Ishikawa (cell line): ENCODE measurements at regions not wholly inside any gene's neighbourhood (a gene's known extent, or its start where the extent isn't known, plus 50 kb on each side); places are given as distances from the start of the nearest gene placed in this dataset.

Source experiments
- CEBPB ChIP-seq: IDR thresholded peaks from 2 replicates; pipeline ENCODE4 v1.6.1; 2012
- TF ChIP-seq, protein P1 (sequence below): IDR thresholded peaks from 2 replicates; pipeline ENCODE4 v1.6.1; 2012

GRCh38 chr6:77322604-77323003 lies 140.7 kb downstream of the HTR1B start:
- TF ChIP-seq, protein P1, sequence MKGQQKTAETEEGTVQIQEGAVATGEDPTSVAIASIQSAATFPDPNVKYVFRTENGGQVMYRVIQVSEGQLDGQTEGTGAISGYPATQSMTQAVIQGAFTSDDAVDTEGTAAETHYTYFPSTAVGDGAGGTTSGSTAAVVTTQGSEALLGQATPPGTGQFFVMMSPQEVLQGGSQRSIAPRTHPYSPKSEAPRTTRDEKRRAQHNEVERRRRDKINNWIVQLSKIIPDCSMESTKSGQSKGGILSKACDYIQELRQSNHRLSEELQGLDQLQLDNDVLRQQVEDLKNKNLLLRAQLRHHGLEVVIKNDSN, result no peak
- TF ChIP-seq CEBPB, result no peak
